ENCODE measurements at regions not wholly inside any gene's neighbourhood (a gene's known extent, or its start where the extent isn't known, plus 50 kb on each side); places are given as distances from the start of the nearest gene placed in this dataset.

DNA sequence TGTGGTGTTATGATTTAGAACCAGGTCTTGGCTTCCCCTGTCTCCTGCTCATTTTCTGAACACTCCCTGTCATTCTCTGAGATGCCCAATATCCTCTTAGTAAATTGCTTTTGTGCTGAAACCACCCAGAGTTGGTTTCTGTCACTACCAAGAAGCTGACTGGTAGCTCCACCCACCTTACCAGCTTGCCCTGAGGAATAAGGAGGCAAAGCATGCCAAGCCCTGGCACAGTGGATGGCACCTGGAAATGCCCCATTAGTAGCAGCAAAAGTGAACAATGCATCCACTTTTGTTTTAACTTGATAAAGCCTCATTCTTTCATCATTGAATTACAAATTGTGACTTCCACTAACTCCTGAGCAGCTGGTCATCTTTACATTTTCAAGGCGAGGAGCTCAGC is 157.7 kb downstream of the CDC5L start:
- Histone ChIP-seq H3K27me3 (ENCODE audit: insufficient read depth, low read length) (peaks cover 20% of the 10 kb centered on the region), H3K4me2 (ENCODE audit: insufficient read depth, low read length) (no peak overlapping the region), H3K79me2 (ENCODE audit: insufficient read depth, low read length) (no peaks in the 10 kb centered on the region), H3K27ac (ENCODE audit: low read depth, low read length) (no peak overlapping the region), H3K36me3 (ENCODE audit: insufficient read depth, low read length) (no peaks in the 10 kb centered on the region), H4K20me1 (ENCODE audit: insufficient read depth, low read length) (no peaks in the 10 kb centered on the region), H3K4me1 (ENCODE audit: insufficient read depth, low read length) (peaks cover 11% of the 10 kb centered on the region), H3K9me3 (ENCODE audit: low read depth, low read length) (no peaks in the 10 kb centered on the region), H2AFZ (ENCODE audit: low read length) (no peak overlapping the region), H3K4me3 (ENCODE audit: insufficient read depth, low read length) (no peak overlapping the region)
- DNase-seq (ENCODE audit: insufficient read length, low spot score, missing footprints) = no peak
- TF ChIP-seq, protein P1, sequence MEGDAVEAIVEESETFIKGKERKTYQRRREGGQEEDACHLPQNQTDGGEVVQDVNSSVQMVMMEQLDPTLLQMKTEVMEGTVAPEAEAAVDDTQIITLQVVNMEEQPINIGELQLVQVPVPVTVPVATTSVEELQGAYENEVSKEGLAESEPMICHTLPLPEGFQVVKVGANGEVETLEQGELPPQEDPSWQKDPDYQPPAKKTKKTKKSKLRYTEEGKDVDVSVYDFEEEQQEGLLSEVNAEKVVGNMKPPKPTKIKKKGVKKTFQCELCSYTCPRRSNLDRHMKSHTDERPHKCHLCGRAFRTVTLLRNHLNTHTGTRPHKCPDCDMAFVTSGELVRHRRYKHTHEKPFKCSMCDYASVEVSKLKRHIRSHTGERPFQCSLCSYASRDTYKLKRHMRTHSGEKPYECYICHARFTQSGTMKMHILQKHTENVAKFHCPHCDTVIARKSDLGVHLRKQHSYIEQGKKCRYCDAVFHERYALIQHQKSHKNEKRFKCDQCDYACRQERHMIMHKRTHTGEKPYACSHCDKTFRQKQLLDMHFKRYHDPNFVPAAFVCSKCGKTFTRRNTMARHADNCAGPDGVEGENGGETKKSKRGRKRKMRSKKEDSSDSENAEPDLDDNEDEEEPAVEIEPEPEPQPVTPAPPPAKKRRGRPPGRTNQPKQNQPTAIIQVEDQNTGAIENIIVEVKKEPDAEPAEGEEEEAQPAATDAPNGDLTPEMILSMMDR (IDR thresholded peaks at IDR 0.05; ENCODE audit: extremely low read depth, low read depth, low read length) = no peak

DNA sequence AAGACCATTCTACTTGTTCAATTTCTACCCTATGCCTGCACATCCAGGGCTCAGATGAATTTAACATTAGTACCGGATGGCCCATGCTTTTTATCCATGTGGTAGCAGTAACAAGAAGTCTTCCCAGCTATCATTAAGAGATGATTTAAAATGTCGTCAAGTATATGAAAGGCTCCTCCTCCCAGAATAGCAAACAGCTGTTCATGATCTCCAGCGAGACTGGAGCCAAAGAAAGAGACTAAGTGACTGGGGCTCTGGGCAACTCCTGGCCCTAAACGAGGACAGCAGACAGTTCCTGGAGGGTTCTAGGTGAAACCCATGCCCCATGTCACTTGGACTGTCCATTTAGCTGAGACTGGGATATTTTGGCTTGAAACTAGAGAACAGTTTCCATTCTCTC is 160.8 kb downstream of the CDC5L start:
- no peaks in the 10 kb centered on the region for H3K79me2 ChIP-seq (ENCODE audit: insufficient read depth, low read length)
- no peak for DNase-seq (ENCODE audit: insufficient read length, low spot score, missing footprints)
- TF ChIP-seq, protein P1 (IDR thresholded peaks at IDR 0.05; ENCODE audit: extremely low read depth, low read depth, low read length) = no peak
- no peak overlapping the region for H3K27ac ChIP-seq (ENCODE audit: low read depth, low read length)
- no peak overlapping the region for H3K4me2 ChIP-seq (ENCODE audit: insufficient read depth, low read length)
- no peak overlapping the region for H2AFZ ChIP-seq (ENCODE audit: low read length)
- no peaks in the 10 kb centered on the region for H3K36me3 ChIP-seq (ENCODE audit: insufficient read depth, low read length)
- H3K4me1 ChIP-seq (ENCODE audit: insufficient read depth, low read length) = no peaks in the 10 kb centered on the region
- H3K27me3 ChIP-seq (ENCODE audit: insufficient read depth, low read length) = peaks cover 49% of the 10 kb centered on the region
- H3K4me3 ChIP-seq (ENCODE audit: insufficient read depth, low read length) = no peak overlapping the region
- H4K20me1 ChIP-seq (ENCODE audit: insufficient read depth, low read length) = no peaks in the 10 kb centered on the region
- no peaks in the 10 kb centered on the region for H3K9me3 ChIP-seq (ENCODE audit: low read depth, low read length)

DNA sequence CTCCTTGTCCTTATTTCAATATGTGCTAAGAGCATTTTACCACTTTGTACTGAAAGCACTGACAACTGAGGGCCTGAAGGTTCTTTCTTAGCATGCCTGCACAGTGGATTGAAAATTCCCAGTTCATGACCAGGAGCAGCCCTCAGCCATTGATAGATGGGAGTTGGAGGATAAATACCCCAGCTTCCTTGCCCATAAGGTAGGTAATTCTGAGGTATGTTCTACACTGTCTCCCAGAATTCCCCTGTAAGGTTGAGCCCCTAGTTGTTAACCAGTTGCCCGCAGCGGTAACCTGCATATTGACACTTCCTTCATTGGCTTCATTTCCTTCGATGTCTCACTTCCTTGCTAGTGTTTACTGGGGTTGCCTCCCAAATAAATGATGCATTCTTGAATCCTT is 162.0 kb downstream of the CDC5L start:
- Histone ChIP-seq H3K36me3 (ENCODE audit: insufficient read depth, low read length) (no peaks in the 10 kb centered on the region), H4K20me1 (ENCODE audit: insufficient read depth, low read length) (no peaks in the 10 kb centered on the region)
- TF ChIP-seq, protein P1 (IDR thresholded peaks at IDR 0.05; ENCODE audit: extremely low read depth, low read depth, low read length) = no peak

DNA sequence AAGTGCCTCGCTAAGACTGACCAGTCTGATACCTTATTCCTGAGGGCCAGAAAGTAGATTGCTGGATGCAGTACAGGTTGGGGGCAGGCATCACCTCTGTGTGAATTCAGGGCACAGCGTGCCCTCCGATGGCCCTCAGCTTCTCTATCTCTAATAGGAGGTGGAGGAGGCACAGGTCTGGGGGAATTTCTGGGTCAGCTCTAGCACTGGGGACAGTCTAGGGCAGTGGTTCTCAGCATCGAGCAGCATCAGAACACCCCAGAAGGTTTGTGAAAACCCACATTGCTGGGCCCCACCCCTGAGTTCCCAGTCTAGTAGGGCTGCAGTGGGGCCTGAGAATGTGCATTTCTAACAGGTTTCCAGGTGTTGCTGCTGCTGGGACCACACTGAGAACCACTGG is 166.7 kb downstream of the CDC5L start:
- H3K4me3 ChIP-seq (ENCODE audit: insufficient read depth, low read length) = no peak overlapping the region
- no peaks in the 10 kb centered on the region for H3K4me1 ChIP-seq (ENCODE audit: insufficient read depth, low read length)
- peaks cover 44% of the 10 kb centered on the region for H3K27me3 ChIP-seq (ENCODE audit: insufficient read depth, low read length)
- no peaks in the 10 kb centered on the region for H3K36me3 ChIP-seq (ENCODE audit: insufficient read depth, low read length)
- H4K20me1 ChIP-seq (ENCODE audit: insufficient read depth, low read length) = no peaks in the 10 kb centered on the region
- no peak overlapping the region for H3K27ac ChIP-seq (ENCODE audit: low read depth, low read length)
- TF ChIP-seq, protein P1 (IDR thresholded peaks at IDR 0.05; ENCODE audit: extremely low read depth, low read depth, low read length) = no peak
- no peak for DNase-seq (ENCODE audit: insufficient read length, low spot score, missing footprints)
- H2AFZ ChIP-seq (ENCODE audit: low read length) = no peak overlapping the region
- H3K79me2 ChIP-seq (ENCODE audit: insufficient read depth, low read length) = no peaks in the 10 kb centered on the region
- H3K4me2 ChIP-seq (ENCODE audit: insufficient read depth, low read length) = no peak overlapping the region
- no peaks in the 10 kb centered on the region for H3K9me3 ChIP-seq (ENCODE audit: low read depth, low read length)

More for the DNA sequence above, 162.0 kb downstream of the CDC5L start:
- Histone ChIP-seq H3K9me3 (ENCODE audit: low read depth, low read length) (no peaks in the 10 kb centered on the region), H3K27me3 (ENCODE audit: insufficient read depth, low read length) (peaks cover 51% of the 10 kb centered on the region), H2AFZ (ENCODE audit: low read length) (no peak overlapping the region), H3K4me1 (ENCODE audit: insufficient read depth, low read length) (no peaks in the 10 kb centered on the region), H3K79me2 (ENCODE audit: insufficient read depth, low read length) (no peaks in the 10 kb centered on the region), H3K4me3 (ENCODE audit: insufficient read depth, low read length) (no peak overlapping the region), H3K4me2 (ENCODE audit: insufficient read depth, low read length) (no peak overlapping the region), H3K27ac (ENCODE audit: low read depth, low read length) (no peak overlapping the region)
- no peak for DNase-seq (ENCODE audit: insufficient read length, low spot score, missing footprints)

Measured in osteoblast (primary cell).